GM12891 (cell line): ENCODE measurements at regions not wholly inside any gene's neighbourhood (a gene's known extent, or its start where the extent isn't known, plus 50 kb on each side); places are given as distances from the start of the nearest gene placed in this dataset.

Source experiments
- DNase-seq: peaks from one replicate; pipeline ENCODE4 v3.0.0; 2011; ENCODE audit warnings: low spot score; ENCODE audit not compliant: insufficient read length
- FAIRE-seq: peaks from 2 replicates; lab custom pipeline; 2011; peaks lifted over from hg19 to GRCh38; lab: Jason Lieb, UNC
- PAX5 ChIP-seq: IDR thresholded peaks from 2 replicates; pipeline ENCODE4 v1.6.1; 2011; ENCODE audit warnings: low read length, moderate library complexity, mild to moderate bottlenecking; ENCODE audit not compliant: insufficient read depth, severe bottlenecking
- POLR2A ChIP-seq: IDR thresholded peaks from 2 replicates; pipeline ENCODE4 v1.6.1; 2011; ENCODE audit warnings: low read depth, low read length, control low read depth
- POLR2AphosphoS5 ChIP-seq: IDR thresholded peaks from 2 replicates; pipeline ENCODE4 v1.6.1; 2011; ENCODE audit warnings: low read depth, low read length, control low read depth
- POU2F2 ChIP-seq: IDR thresholded peaks from 2 replicates; pipeline ENCODE4 v1.6.1; 2011; ENCODE audit warnings: low read depth, mild to moderate bottlenecking, control low read depth, low read length, moderate library complexity
- SPI1 ChIP-seq: IDR thresholded peaks from 2 replicates; pipeline ENCODE4 v1.6.1; 2011; ENCODE audit warnings: low read depth, low read length, control low read depth
- TAF1 ChIP-seq: IDR thresholded peaks from 2 replicates; pipeline ENCODE4 v1.6.1; 2011; ENCODE audit warnings: low read depth, low read length, control low read depth

DNA sequence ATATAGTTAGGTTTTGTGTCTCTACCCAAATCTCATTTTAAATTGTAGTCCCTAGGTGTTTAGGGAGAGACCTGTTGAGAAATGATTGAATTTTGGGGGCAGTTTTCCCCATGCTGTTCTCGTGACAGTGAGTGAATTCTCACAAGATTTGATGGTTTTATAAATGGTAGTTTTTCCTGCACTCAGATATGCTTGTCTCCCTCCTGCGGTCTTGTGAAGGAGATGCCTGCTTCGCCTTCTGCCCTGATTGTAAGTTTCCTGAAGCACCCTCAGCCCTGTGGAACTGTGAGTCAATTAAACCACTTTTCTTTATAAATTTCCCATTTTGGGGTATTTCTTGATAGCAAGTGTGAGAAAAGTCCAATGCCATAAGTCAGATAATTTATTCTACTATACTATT, 1977.5 kb upstream of the PCDH20 start:
- no peak for FAIRE-seq
- no peak for TF ChIP-seq TAF1
- TF ChIP-seq PAX5: no peak
- no peak for TF ChIP-seq POLR2A
- TF ChIP-seq SPI1: no peak
- no peak for TF ChIP-seq POLR2AphosphoS5
- no peak for TF ChIP-seq POU2F2
- DNase-seq: no peak

DNA sequence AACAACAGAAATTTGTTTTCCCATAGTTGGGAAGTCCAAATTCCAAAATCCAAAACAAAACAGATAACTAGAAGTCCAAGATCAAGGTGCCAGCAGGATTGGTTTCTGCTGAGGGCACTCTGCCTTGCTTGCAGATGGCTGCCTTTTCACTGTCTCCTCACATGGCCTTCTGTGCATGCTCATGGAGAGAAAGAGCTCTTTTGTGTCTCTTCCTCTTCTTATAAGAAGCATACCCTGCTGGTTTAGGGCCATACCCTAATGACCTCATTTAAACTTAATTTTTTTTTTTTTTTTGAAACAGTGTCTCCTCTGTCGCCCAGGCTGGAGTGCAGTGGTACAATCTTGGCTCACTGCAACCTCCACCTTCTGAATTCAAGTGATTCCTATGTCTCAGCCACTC, 1974.1 kb upstream of the PCDH20 start:
- no peak for DNase-seq
- FAIRE-seq: no peak
- TF ChIP-seq TAF1 (no peak), POU2F2 (no peak), POLR2A (no peak), SPI1 (no peak), POLR2AphosphoS5 (no peak), PAX5 (no peak)

GRCh38 chr13:63381078-63381859, 1965.6 kb upstream of the PCDH20 start:
- FAIRE-seq (no peak), DNase-seq (no peak)

DNA sequence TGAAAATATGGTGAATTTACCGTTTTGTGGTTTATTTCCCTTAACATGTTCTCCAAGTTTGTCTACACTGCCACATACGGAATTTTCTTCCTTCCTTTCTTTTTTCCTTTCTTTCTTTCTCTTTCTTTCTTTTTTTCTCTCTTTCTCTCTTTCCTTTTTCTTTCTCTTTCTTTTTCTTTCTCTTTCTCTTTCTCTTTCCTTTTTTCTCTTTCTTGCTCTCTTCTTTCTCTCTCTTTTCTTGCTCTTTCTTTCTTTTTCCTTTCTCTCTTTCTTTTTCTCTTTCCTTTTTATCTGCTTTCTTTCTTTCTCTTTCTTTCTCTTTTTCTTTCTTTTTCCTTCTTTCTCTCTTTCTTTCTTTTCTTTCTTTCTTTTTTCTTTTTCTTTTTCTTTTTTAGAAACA, 1962.3 kb upstream of the PCDH20 start:
- FAIRE-seq (no peak), DNase-seq (no peak)
- no peak for TF ChIP-seq POLR2AphosphoS5
- TF ChIP-seq POLR2A: no peak

More at GRCh38 chr13:63381078-63381859, 1965.6 kb upstream of the PCDH20 start:
- TF ChIP-seq PAX5 (no peak), POLR2A (no peak), SPI1 (no peak), POLR2AphosphoS5 (no peak), TAF1 (no peak)

DNA sequence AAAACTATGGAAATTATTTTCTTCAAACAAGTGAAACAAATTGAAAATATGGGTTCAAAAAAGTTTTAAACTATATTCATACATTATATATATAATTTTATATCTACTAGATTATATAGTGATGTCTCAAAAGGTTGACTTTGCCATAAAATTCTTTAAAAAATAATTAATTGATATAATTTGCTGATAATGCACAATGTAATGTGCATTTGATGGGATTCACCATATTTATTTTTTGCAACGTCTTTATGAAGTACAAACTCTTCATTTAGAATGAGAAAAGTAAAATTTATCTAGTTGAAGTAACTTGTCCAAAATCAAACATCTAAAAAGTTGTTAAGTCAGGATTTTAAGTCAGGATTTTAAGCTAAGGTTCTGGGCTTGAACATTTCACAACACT, 1954.5 kb upstream of the PCDH20 start:
- no peak for TF ChIP-seq SPI1
- TF ChIP-seq PAX5: no peak
- no peak for TF ChIP-seq TAF1
- TF ChIP-seq POLR2A: no peak
- TF ChIP-seq POLR2AphosphoS5: no peak
- TF ChIP-seq POU2F2: no peak
- DNase-seq: no peak
- FAIRE-seq: no peak

DNA sequence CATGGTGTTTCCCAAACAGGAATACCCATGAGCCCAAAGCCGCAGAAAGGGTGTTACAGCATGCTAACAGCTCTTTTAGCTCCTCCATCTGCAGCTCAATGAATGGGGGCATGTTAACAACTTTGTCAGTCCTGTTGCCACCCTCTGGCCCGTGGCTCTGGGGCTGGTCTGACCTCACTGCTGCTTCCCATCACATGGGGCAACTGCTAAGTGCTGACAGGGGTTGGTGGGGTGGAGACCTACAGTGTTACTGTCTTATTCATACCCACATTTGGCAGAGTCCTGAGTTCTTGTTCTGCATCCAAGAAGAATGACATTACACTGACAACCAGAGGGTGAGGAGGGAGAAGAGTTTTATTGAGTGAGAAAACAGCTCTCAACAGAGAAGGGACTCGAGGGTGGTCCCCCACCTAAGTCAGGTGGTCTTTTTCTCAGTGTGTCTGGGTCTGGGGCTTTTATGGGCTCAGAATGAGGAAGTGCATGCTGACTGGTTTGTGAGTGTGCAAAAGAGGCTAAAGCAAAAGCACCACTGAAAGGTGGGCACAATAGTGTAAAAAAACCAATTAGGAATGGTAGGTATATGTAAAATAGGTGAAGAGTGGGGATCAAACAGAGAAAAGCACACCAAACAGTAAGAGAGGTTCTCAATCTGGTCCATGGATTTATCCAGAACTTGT, 1952.0 kb upstream of the PCDH20 start:
- TF ChIP-seq SPI1 (peak; percentile 47; the same call in 1 of the 2 replicates), TAF1 (no peak)
- FAIRE-seq (no peak), DNase-seq (no peak)

- DNase-seq: no peak
- no peak for FAIRE-seq
- TF ChIP-seq POLR2A: no peak
- no peak for TF ChIP-seq TAF1
- no peak for TF ChIP-seq POU2F2
- no peak for TF ChIP-seq PAX5
- TF ChIP-seq POLR2AphosphoS5: no peak
- no peak for TF ChIP-seq SPI1
Observed at GRCh38 chr13:63364159-63364558, 1948.5 kb upstream of the PCDH20 start.

DNA sequence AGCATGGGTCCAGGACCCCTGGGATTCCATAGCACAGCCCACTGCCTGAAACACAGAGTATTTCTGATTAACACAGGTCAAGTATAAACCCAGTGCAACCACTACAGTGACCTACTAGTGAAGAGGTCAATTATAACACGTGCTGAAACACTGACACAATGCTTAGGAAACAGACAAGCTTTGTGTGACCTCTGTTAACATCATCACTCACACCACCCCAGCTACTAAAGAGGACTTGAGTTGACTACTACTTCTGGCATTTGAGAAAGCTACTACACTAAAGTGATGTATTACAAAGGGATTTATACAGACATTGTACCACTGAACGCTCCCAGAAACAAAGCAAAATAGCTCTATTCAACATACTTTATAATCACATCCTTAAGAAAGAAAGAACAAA, 1935.9 kb upstream of the PCDH20 start:
- TF ChIP-seq TAF1: no peak
- TF ChIP-seq POLR2A: no peak
- TF ChIP-seq SPI1: no peak
- TF ChIP-seq PAX5: no peak
- TF ChIP-seq POU2F2: no peak
- TF ChIP-seq POLR2AphosphoS5: no peak
- no peak for FAIRE-seq

GRCh38 chr13:63351081-63351480, 1935.4 kb upstream of the PCDH20 start:
- FAIRE-seq (no peak), DNase-seq (no peak)
- TF ChIP-seq POLR2AphosphoS5 (no peak), POLR2A (no peak), POU2F2 (no peak), PAX5 (no peak), TAF1 (no peak), SPI1 (no peak)

More for the DNA sequence above, 1935.9 kb upstream of the PCDH20 start:
- no peak for DNase-seq

- no peak for DNase-seq
- no peak for FAIRE-seq
- TF ChIP-seq POLR2AphosphoS5 (no peak), SPI1 (no peak), PAX5 (no peak), POLR2A (no peak), TAF1 (no peak), POU2F2 (no peak)
Observed at GRCh38 chr13:63345835-63346234, 1930.2 kb upstream of the PCDH20 start.
